HCT116 (cell line): ENCODE measurements at regions not wholly inside any gene's neighbourhood (a gene's known extent, or its start where the extent isn't known, plus 50 kb on each side); places are given as distances from the start of the nearest gene placed in this dataset.

Experiments used
- CEBPB ChIP-seq: IDR thresholded peaks from 2 replicates; pipeline ENCODE4 v1.6.1; 2012; ENCODE audit warnings: low read depth
- CTCF ChIP-seq, 3 experiments: fragments of 200-600 bp in 1 of 3; sonication (generic) in 1 of 3; IDR thresholded peaks in 2 of 3; conservative IDR thresholded peaks in 1 of 3; 2 replicates each; pipeline ENCODE4 v1.5.1; 2012 to 2017; ENCODE audit warnings: low read depth in 2 of 3, low read length in 2 of 3, antibody characterized with exemption in 1 of 3, borderline replicate concordance in 1 of 3, control low read depth in 1 of 3, mild to moderate bottlenecking in 1 of 3, mixed read lengths in 1 of 3, mixed run types in 1 of 3, moderate library complexity in 1 of 3; ENCODE audit not compliant: insufficient read depth in 1 of 3
- ELF1 ChIP-seq: IDR thresholded peaks from 2 replicates; pipeline ENCODE4 v1.6.1; 2012; ENCODE audit warnings: low read depth, borderline replicate concordance
- EZH2 ChIP-seq: fragments of 200-600 bp; sonication (generic); IDR thresholded peaks from 2 replicates; pipeline ENCODE4 v1.6.1; 2017; ENCODE audit warnings: antibody characterized with exemption, mixed run types
- JUND ChIP-seq: IDR thresholded peaks from 2 replicates; pipeline ENCODE4 v1.6.1; 2012
- MAX ChIP-seq: IDR thresholded peaks from 2 replicates; pipeline ENCODE4 v1.6.1; 2012
- POLR2A ChIP-seq: IDR thresholded peaks from 2 replicates; pipeline ENCODE4 v1.7.0; 2011; ENCODE audit warnings: borderline replicate concordance; ENCODE audit not compliant: insufficient read depth, insufficient read length; ENCODE audit errors: extremely low read depth
- POLR2AphosphoS5 ChIP-seq: IDR thresholded peaks from 2 replicates; pipeline ENCODE4 v1.6.1; 2011; ENCODE audit warnings: mild to moderate bottlenecking, low read depth, low read length, moderate library complexity
- REST ChIP-seq: IDR thresholded peaks from 2 replicates; pipeline ENCODE4 v1.6.1; 2012; ENCODE audit warnings: low read depth

- TF ChIP-seq CTCF (IDR thresholded peaks at IDR 0.05 in 2 of 3, conservative IDR thresholded peaks at IDR 0.05 in 1 of 3; ENCODE audit: borderline replicate concordance in 1 of 3, insufficient read depth in 1 of 3, low read depth in 2 of 3, low read length in 2 of 3): no peak
- no peak for TF ChIP-seq POLR2AphosphoS5
- no peak for TF ChIP-seq EZH2
- no peak for TF ChIP-seq CEBPB
- no peak for TF ChIP-seq POLR2A
- TF ChIP-seq JUND: no peak
- no peak for TF ChIP-seq REST
- no peak for TF ChIP-seq ELF1
- no peak for TF ChIP-seq MAX
Observed at GRCh38 chr16:82340531-82340930, 170.5 kb upstream of the MPHOSPH6 start.
